Transverse colon (tissue), 4 donors: ENCODE measurements at regions not wholly inside any gene's neighbourhood (a gene's known extent, or its start where the extent isn't known, plus 50 kb on each side); places are given as distances from the start of the nearest gene placed in this dataset.

Experiments used
- DNase-seq: peaks from one replicate; pipeline ENCODE4 v3.0.0-alpha.2; 2019
- H3K27ac ChIP-seq, 4 donors: fragments of 200-600 bp; sonication (generic); 2 replicates each; pipeline ENCODE4 v1.5.1; 2016 to 2018; ENCODE audit warnings: inconsistent platforms in 4 of 4
- H3K27me3 ChIP-seq: fragments of 200-600 bp; sonication (generic); 2 replicates; pipeline ENCODE4 v1.5.1; 2017; ENCODE audit warnings: inconsistent platforms
- H3K36me3 ChIP-seq, 4 donors: fragments of 200-600 bp; sonication (generic); 2 replicates each; pipeline ENCODE4 v1.5.1; 2017 to 2019; ENCODE audit warnings: inconsistent platforms in 4 of 4
- H3K4me1 ChIP-seq, 4 donors: fragments of 200-600 bp; sonication (generic); 2 replicates each; pipeline ENCODE4 v1.5.1; 2017 to 2020; ENCODE audit warnings: inconsistent platforms in 4 of 4
- H3K4me3 ChIP-seq, 4 donors: fragments of 200-600 bp; sonication (generic); 1 replicate in 1 of 4; 2 replicates in 3 of 4; pipeline versions ENCODE4 v1.5.1 to v1.6.1; 2017 to 2019; ENCODE audit warnings: inconsistent platforms in 4 of 4
- H3K9me3 ChIP-seq, 2 donors: fragments of 200-600 bp; sonication (generic); 2 replicates each; pipeline ENCODE4 v1.5.1; 2017 to 2019; ENCODE audit warnings: inconsistent platforms in 2 of 2
- CTCF ChIP-seq, 5 experiments: fragments of 200-600 bp in 3 of 5; fragments of 450-650 bp in 2 of 5; sonication (generic) in 3 of 5; IDR thresholded peaks; 1 replicate in 2 of 5; 2 replicates in 3 of 5; pipeline ENCODE4 v1.5.1; 2016 to 2017; ENCODE audit warnings: antibody characterized with exemption in 5 of 5, inconsistent platforms in 3 of 5, mild to moderate bottlenecking in 2 of 5, moderate library complexity in 1 of 5
- EP300 ChIP-seq: sonication (generic); formaldehyde crosslinking; IDR thresholded peaks from one replicate; pipeline ENCODE4 v1.6.1; 2017; ENCODE audit warnings: antibody characterized with exemption, low read depth
- POLR2A ChIP-seq: fragments of 450-650 bp; IDR thresholded peaks from one replicate; pipeline ENCODE4 v1.6.1; 2016; ENCODE audit warnings: antibody characterized with exemption, mild to moderate bottlenecking, moderate library complexity
- POLR2AphosphoS5 ChIP-seq, 3 donors: sonication (generic); formaldehyde crosslinking; IDR thresholded peaks; one replicate each; pipeline ENCODE4 v1.6.1; 2016; ENCODE audit warnings: antibody characterized with exemption in 3 of 3
- WGBS, 2 donors: methylation state at CpG; one replicate each; pipeline ENCODE4 v1.1.5; 2018; ENCODE audit warnings: low coverage in 1 of 2; 5-methylcytosine and 5-hydroxymethylcytosine counted together
- in situ Hi-C, 4 donors: fragments of 200-750 bp; cut with MboI; loops; one replicate each; pipeline versions ENCODE4 v1.15.0 to v1.15.1; 2017; ENCODE audit warnings: low sequenced_read_pairs in 3 of 4, low pct_ligation_motif_present in 1 of 4, low pct_unique_long_range_greater_than_20kb in 1 of 4
- intact Hi-C: fragments of 100-400 bp; cut with DNase I; formaldehyde crosslinking; loops from one replicate; pipeline ENCODE4 v1.15.1; 2023; ENCODE audit warnings: low total_unique reads

GRCh38 chr17:14790521-14790920 lies 474.6 kb downstream of the PMP22 start:
- Histone ChIP-seq H3K9me3 (no peaks in the 10 kb centered on the region), H3K4me1 (no peaks in the 10 kb centered on the region), H3K4me3 (no peak overlapping the region), H3K27ac (no peak overlapping the region), H3K27me3 (peaks cover 3% of the 10 kb centered on the region), H3K36me3 (no peaks in the 10 kb centered on the region)
- TF ChIP-seq EP300 (no peak), POLR2A (no peak), POLR2AphosphoS5 (IDR thresholded peaks at IDR 0.05) (no peak), CTCF (IDR thresholded peaks at IDR 0.05) (no peak)
- intact Hi-C loops = no loop called here
- WGBS, 2 donors = 39 to 55% methylated on average over 4 of the region's 4 CpGs
- in situ Hi-C loops = no loop called here
- no peak for DNase-seq

- no peak overlapping the region for H3K27ac ChIP-seq
- no peaks in the 10 kb centered on the region for H3K36me3 ChIP-seq
- no peak for TF ChIP-seq POLR2AphosphoS5 (IDR thresholded peaks at IDR 0.05)
- no peak for TF ChIP-seq EP300
- TF ChIP-seq CTCF (IDR thresholded peaks at IDR 0.05) = no peak
- TF ChIP-seq POLR2A = no peak
- intact Hi-C loops = no loop called here
- no peak overlapping the region for H3K4me3 ChIP-seq
- 64% methylated on average over 5 of the region's 5 CpGs; no CpG with 5 or more reads in 1 of the 2 donors for WGBS, 2 donors
- in situ Hi-C loops = no loop called here
- H3K4me1 ChIP-seq = no peaks in the 10 kb centered on the region
- H3K9me3 ChIP-seq = no peaks in the 10 kb centered on the region
- no peak for DNase-seq
- H3K27me3 ChIP-seq = no peaks in the 10 kb centered on the region
Measured at GRCh38 chr17:14784997-14785696, 480.0 kb downstream of the PMP22 start.

GRCh38 chr17:14781123-14781522 lies 480.2 kb downstream of the HS3ST3B1 start:
- TF ChIP-seq EP300 (no peak), POLR2AphosphoS5 (IDR thresholded peaks at IDR 0.05) (no peak), CTCF (IDR thresholded peaks at IDR 0.05) (no peak), POLR2A (no peak)
- no peaks in the 10 kb centered on the region for H3K4me1 ChIP-seq
- in situ Hi-C loops = no loop called here
- no peak for DNase-seq
- H3K27me3 ChIP-seq = no peaks in the 10 kb centered on the region
- H3K9me3 ChIP-seq = no peaks in the 10 kb centered on the region
- no peaks in the 10 kb centered on the region for H3K36me3 ChIP-seq
- no peak overlapping the region for H3K27ac ChIP-seq
- intact Hi-C loops = no loop called here
- no peak overlapping the region for H3K4me3 ChIP-seq
- 63 to 91% methylated on average over 2 of the region's 2 CpGs for WGBS, 2 donors

- H3K9me3 ChIP-seq = no peaks in the 10 kb centered on the region
- no peak for TF ChIP-seq POLR2A
- no peak for TF ChIP-seq EP300
- no peak for TF ChIP-seq CTCF (IDR thresholded peaks at IDR 0.05)
- TF ChIP-seq POLR2AphosphoS5 (IDR thresholded peaks at IDR 0.05) = no peak
- in situ Hi-C loops (no loop called here), intact Hi-C loops (no loop called here)
- DNase-seq = no peak
- H3K36me3 ChIP-seq = no peaks in the 10 kb centered on the region
- 52 to 58% methylated on average over 8 to 13 of the region's 13 CpGs for WGBS, 2 donors
- H3K27ac ChIP-seq = no peak overlapping the region
- no peaks in the 10 kb centered on the region for H3K27me3 ChIP-seq
- H3K4me3 ChIP-seq = no peak overlapping the region
- no peaks in the 10 kb centered on the region for H3K4me1 ChIP-seq
Measured at GRCh38 chr17:14780097-14780651, 479.3 kb downstream of the HS3ST3B1 start.
